ENCODE measurements at regions not wholly inside any gene's neighbourhood (a gene's known extent, or its start where the extent isn't known, plus 50 kb on each side); places are given as distances from the start of the nearest gene placed in this dataset.

GRCh38 chr5:3825531-3826451 is 230.2 kb downstream of the IRX1 start:
- DNase-seq (ENCODE audit: low spot score) = no peak

GRCh38 chr5:3827624-3828023 is 232.0 kb downstream of the IRX1 start:
- DNase-seq (ENCODE audit: low spot score) = no peak

- no peak for DNase-seq (ENCODE audit: low spot score)
Observed at GRCh38 chr5:3828761-3829160, 233.1 kb downstream of the IRX1 start.

GRCh38 chr5:3833566-3833965 is 237.9 kb downstream of the IRX1 start:
- no peak for DNase-seq (ENCODE audit: low spot score)

- DNase-seq (ENCODE audit: low spot score) = no peak
Observed at GRCh38 chr5:3835811-3836210, 240.2 kb downstream of the IRX1 start.

GRCh38 chr5:3836528-3836927 is 240.9 kb downstream of the IRX1 start:
- DNase-seq (ENCODE audit: low spot score) = no peak

- DNase-seq (ENCODE audit: low spot score) = no peak
Observed at GRCh38 chr5:3837506-3837905, 241.9 kb downstream of the IRX1 start.

GRCh38 chr5:3839151-3839550 is 243.5 kb downstream of the IRX1 start:
- DNase-seq (ENCODE audit: low spot score) = no peak

GRCh38 chr5:3842591-3842990 is 247.0 kb downstream of the IRX1 start:
- DNase-seq (ENCODE audit: low spot score) = no peak

- no peak for DNase-seq (ENCODE audit: low spot score)
Observed at GRCh38 chr5:3843706-3844105, 248.1 kb downstream of the IRX1 start.

GRCh38 chr5:3844266-3844665 is 248.6 kb downstream of the IRX1 start:
- DNase-seq (ENCODE audit: low spot score) = no peak

GRCh38 chr5:3845230-3845629 is 249.6 kb downstream of the IRX1 start:
- DNase-seq (ENCODE audit: low spot score) = no peak

- no peak for DNase-seq (ENCODE audit: low spot score)
Observed at GRCh38 chr5:3852161-3852916, 256.7 kb downstream of the IRX1 start.

GRCh38 chr5:3853362-3853761 is 257.7 kb downstream of the IRX1 start:
- DNase-seq (ENCODE audit: low spot score) = no peak

- no peak for DNase-seq (ENCODE audit: low spot score)
Observed at GRCh38 chr5:3854188-3854821, 258.7 kb downstream of the IRX1 start.

- no peak for DNase-seq (ENCODE audit: low spot score)
Observed at GRCh38 chr5:3856036-3856435, 260.4 kb downstream of the IRX1 start.

- no peak for DNase-seq (ENCODE audit: low spot score)
Observed at GRCh38 chr5:3858524-3858923, 262.9 kb downstream of the IRX1 start.

GRCh38 chr5:3862906-3863305 is 267.3 kb downstream of the IRX1 start:
- DNase-seq (ENCODE audit: low spot score) = no peak

GRCh38 chr5:3875144-3875543 is 279.5 kb downstream of the IRX1 start:
- no peak for DNase-seq (ENCODE audit: low spot score)

GRCh38 chr5:3878267-3878666 is 282.6 kb downstream of the IRX1 start:
- no peak for DNase-seq (ENCODE audit: low spot score)

GRCh38 chr5:3883040-3883439 is 287.4 kb downstream of the IRX1 start:
- no peak for DNase-seq (ENCODE audit: low spot score)

- DNase-seq (ENCODE audit: low spot score) = no peak
Observed at GRCh38 chr5:3886524-3887451, 291.2 kb downstream of the IRX1 start.

Data from germinal center (tissue), 1 donor.